22Rv1 (cell line): ENCODE measurements at regions not wholly inside any gene's neighbourhood (a gene's known extent, or its start where the extent isn't known, plus 50 kb on each side); places are given as distances from the start of the nearest gene placed in this dataset.

Source experiments
- H3K27ac ChIP-seq: fragments of 450-650 bp; 2 replicates; pipeline ENCODE4 v1.5.1; 2017
- CTCF ChIP-seq: fragments of 450-650 bp; IDR thresholded peaks from 2 replicates; pipeline ENCODE4 v1.5.1; 2017; ENCODE audit warnings: mild to moderate bottlenecking
- ZFX ChIP-seq: fragments of 450-650 bp; IDR thresholded peaks from 2 replicates; pipeline ENCODE4 v1.6.1; 2017; ENCODE audit warnings: antibody characterized with exemption, borderline replicate concordance

- TF ChIP-seq CTCF: no peak
- no peak for TF ChIP-seq ZFX
- no peak overlapping the region for H3K27ac ChIP-seq
Observed at GRCh38 chr2:56475191-56475590, 291.4 kb downstream of the CCDC85A start.

DNA sequence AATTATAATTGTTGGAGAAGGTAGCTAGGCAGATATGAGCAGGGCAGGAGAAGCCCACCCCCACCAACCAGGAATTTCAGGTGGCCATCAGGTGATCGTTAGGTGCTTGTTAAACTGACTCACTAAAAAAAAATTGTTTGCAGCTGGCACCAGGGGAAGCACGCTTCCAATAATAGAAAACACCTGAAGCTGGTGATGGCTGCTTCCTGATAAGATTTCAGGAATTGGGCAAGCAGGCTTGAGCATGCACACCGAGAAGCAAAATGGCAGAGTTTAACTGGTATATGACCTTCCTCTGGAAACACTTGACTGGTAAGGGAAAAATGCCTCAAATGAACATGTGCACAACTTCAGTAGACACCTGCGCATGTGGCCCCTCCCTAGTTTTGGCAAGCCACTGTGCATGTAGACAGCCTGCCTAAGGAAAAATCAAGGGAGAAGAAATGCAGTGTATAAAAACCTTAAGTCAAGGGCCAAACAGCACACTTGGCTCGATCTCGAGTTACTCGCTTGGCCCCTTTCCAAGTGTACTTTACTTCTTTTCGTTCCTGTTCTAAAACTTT is 292.8 kb downstream of the CCDC85A start:
- TF ChIP-seq CTCF: no peak
- no peak for TF ChIP-seq ZFX
- H3K27ac ChIP-seq: no peak overlapping the region

- TF ChIP-seq ZFX (no peak), CTCF (no peak)
Observed at GRCh38 chr2:56478027-56478426, 294.2 kb downstream of the CCDC85A start.

GRCh38 chr2:56483081-56483480 is 299.3 kb downstream of the CCDC85A start:
- no peak overlapping the region for H3K27ac ChIP-seq
- no peak for TF ChIP-seq CTCF
- TF ChIP-seq ZFX: no peak

More at GRCh38 chr2:56478027-56478426, 294.2 kb downstream of the CCDC85A start:
- no peak overlapping the region for H3K27ac ChIP-seq

DNA sequence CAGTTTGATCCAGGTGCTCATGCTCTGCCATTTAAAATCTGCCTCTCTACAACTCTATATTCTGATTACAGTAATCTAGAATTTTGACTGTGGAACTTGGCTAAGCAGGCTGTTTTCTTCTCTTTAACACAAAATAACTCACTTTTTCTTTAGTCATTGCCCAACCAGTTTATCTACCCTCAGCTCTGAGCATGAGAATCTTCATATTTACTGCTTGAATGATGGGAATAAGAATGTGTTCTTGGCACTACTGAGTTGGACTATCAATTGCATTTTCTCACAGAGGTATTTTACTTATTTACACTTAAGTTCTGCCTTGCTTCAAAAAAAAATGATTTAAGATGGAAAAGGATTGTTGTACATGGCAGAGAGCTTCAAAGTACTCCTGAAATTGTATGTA is 301.1 kb downstream of the CCDC85A start:
- H3K27ac ChIP-seq: no peak overlapping the region

GRCh38 chr2:56500317-56500716 is 316.5 kb downstream of the CCDC85A start:
- no peak overlapping the region for H3K27ac ChIP-seq
- no peak for TF ChIP-seq ZFX
- no peak for TF ChIP-seq CTCF

More for the DNA sequence above, 301.1 kb downstream of the CCDC85A start:
- no peak for TF ChIP-seq CTCF
- no peak for TF ChIP-seq ZFX

GRCh38 chr2:56502616-56503015 is 318.8 kb downstream of the CCDC85A start:
- TF ChIP-seq CTCF (no peak), ZFX (no peak)
- no peak overlapping the region for H3K27ac ChIP-seq
